Iris pigment epithelial cell (primary cell): ENCODE measurements at regions not wholly inside any gene's neighbourhood (a gene's known extent, or its start where the extent isn't known, plus 50 kb on each side); places are given as distances from the start of the nearest gene placed in this dataset.
A peak's percentile ranks its signal among the peaks of the same experiment; 100 is the strongest.
"Not testable (repeated sequence)": the region's sequence is repeated elsewhere in the genome, so short reads cannot be mapped to it uniquely, and the experiment has no call there.

Experiments
- DNase-seq: peaks from one replicate; pipeline ENCODE4 v3.0.0-alpha.2; 2011; ENCODE audit warnings: low read depth

- no peak for DNase-seq
These were observed 811.0 kb upstream of the GALNTL6 start for GRCh38 chr4:171002246-171002645.

- DNase-seq, result peak; percentile 1
These were observed 822.1 kb upstream of the GALNTL6 start for GRCh38 chr4:170990989-170991589.

GRCh38 chr4:170988446-170988845 is 824.8 kb upstream of the GALNTL6 start:
- DNase-seq, result no peak

- peak; percentile 10 for DNase-seq
These were observed 833.5 kb upstream of the GALNTL6 start for GRCh38 chr4:170979736-170980135.

GRCh38 chr4:170978990-170979389 is 834.2 kb upstream of the GALNTL6 start:
- no peak for DNase-seq

- DNase-seq, result no peak
These were observed 859.3 kb upstream of the AADAT start for GRCh38 chr4:170949084-170949483.

- no peak for DNase-seq
These were observed 850.4 kb upstream of the AADAT start for GRCh38 chr4:170940043-170940724.

- no peak for DNase-seq
These were observed 848.8 kb upstream of the AADAT start for GRCh38 chr4:170938588-170938987.

GRCh38 chr4:170931321-170931720 is 841.6 kb upstream of the AADAT start:
- no peak for DNase-seq

- no peak for DNase-seq
These were observed 798.9 kb upstream of the AADAT start for GRCh38 chr4:170888660-170889059.

- DNase-seq, result no peak
These were observed 797.6 kb upstream of the AADAT start for GRCh38 chr4:170887396-170887795.

- no peak for DNase-seq
These were observed 795.3 kb upstream of the AADAT start for GRCh38 chr4:170884969-170885570.

GRCh38 chr4:170881646-170882045 is 791.9 kb upstream of the AADAT start:
- DNase-seq, result not testable (repeated sequence)

- DNase-seq, result no peak
These were observed 786.1 kb upstream of the AADAT start for GRCh38 chr4:170875868-170876267.

GRCh38 chr4:170872794-170873193 is 783.0 kb upstream of the AADAT start:
- DNase-seq, result no peak

- peak; percentile 0 for DNase-seq
These were observed 778.4 kb upstream of the AADAT start for GRCh38 chr4:170868170-170868569.

- DNase-seq, result no peak
These were observed 764.3 kb upstream of the AADAT start for GRCh38 chr4:170854097-170854496.

- DNase-seq, result peak; percentile 31
These were observed 763.8 kb upstream of the AADAT start for GRCh38 chr4:170853422-170854021.

GRCh38 chr4:170849969-170850368 is 760.2 kb upstream of the AADAT start:
- no peak for DNase-seq

- peak; percentile 4 for DNase-seq
These were observed 738.0 kb upstream of the AADAT start for GRCh38 chr4:170827562-170828274.

- no peak for DNase-seq
These were observed 729.0 kb upstream of the AADAT start for GRCh38 chr4:170818786-170819185.

GRCh38 chr4:170805352-170805751 is 715.6 kb upstream of the AADAT start:
- no peak for DNase-seq
